ENCODE measurements at regions not wholly inside any gene's neighbourhood (a gene's known extent, or its start where the extent isn't known, plus 50 kb on each side); places are given as distances from the start of the nearest gene placed in this dataset.

GRCh38 chr5:67512758-67513157 is 316.2 kb upstream of the CD180 start:
- no peaks in the 10 kb centered on the region for H3K4me1 ChIP-seq (ENCODE audit: control insufficient read depth, insufficient read depth, low read length)
- 19% methylated on average over 1 of the region's 1 CpG for WGBS (ENCODE audit: insufficient coverage, insufficient replicate concordance, low lambda C conversion rate, missing lambda C conversion rate)
- H3K4me3 ChIP-seq = no peak overlapping the region
- no peak overlapping the region for H2AFZ ChIP-seq (ENCODE audit: control insufficient read depth, low read depth, low read length)
- no peak overlapping the region for H3K4me2 ChIP-seq (ENCODE audit: control insufficient read depth, insufficient read depth)
- H3K27ac ChIP-seq (ENCODE audit: control insufficient read depth, insufficient read depth) = no peak overlapping the region
- POLR2A ChIA-PET = no interaction called here
- H3K9me3 ChIP-seq (replicated peaks; ENCODE audit: control insufficient read depth, insufficient read depth, low read length) = no peaks in the 10 kb centered on the region
- H3K9ac ChIP-seq (ENCODE audit: control insufficient read depth, insufficient read depth, low read length) = no peak overlapping the region
- CTCF ChIA-PET = no interaction called here
- H3K79me2 ChIP-seq (ENCODE audit: control insufficient read depth, insufficient read depth, low read length) = no peaks in the 10 kb centered on the region
- intact Hi-C loops (cut with micrococcal nuclease; ENCODE audit: unreplicated experiment) (no loop called here), in situ Hi-C loops (cut with MboI) (no loop called here)
- H4K20me1 ChIP-seq (ENCODE audit: control insufficient read depth, insufficient read depth) = no peaks in the 10 kb centered on the region
- DNase-seq (ENCODE audit: low read depth, low spot score) (no peak), FAIRE-seq (no peak), ATAC-seq (no peak)
- H3K27me3 ChIP-seq (replicated peaks in 1 of 2; ENCODE audit: control insufficient read depth in 2 of 2, insufficient read depth in 2 of 2, low read length in 1 of 2) = no peaks in the 10 kb centered on the region
- SMC1A ChIA-PET (ENCODE audit: uncharacterized antibody, unreplicated experiment) = no interaction called here
- RAD21 ChIA-PET (ENCODE audit: unreplicated experiment) = no interaction called here
- H3K36me3 ChIP-seq (ENCODE audit: control insufficient read depth in 2 of 2, insufficient read depth in 2 of 2, low read length in 1 of 2) = no peaks in the 10 kb centered on the region
- no TSS peak for BruUV-seq (replicated peaks)
- TF ChIP-seq ZNF622 (IDR thresholded peaks at IDR 0.05) (no peak), PKNOX1 (IDR thresholded peaks at IDR 0.05) (no peak), RUNX3 (IDR thresholded peaks at IDR 0.05; ENCODE audit: low read length) (no peak), RB1 (IDR thresholded peaks at IDR 0.05; ENCODE audit: borderline replicate concordance) (no peak), REST (IDR thresholded peaks at IDR 0.05; ENCODE audit: low read depth, low read length) (no peak), NFYB (IDR thresholded peaks at IDR 0.05; ENCODE audit: insufficient read depth, low read depth, low read length) (no peak), CEBPZ (IDR thresholded peaks at IDR 0.05; ENCODE audit: low read depth, low read length) (no peak), IKZF1 (conservative IDR thresholded peaks at IDR 0.05) (no peak), NBN (IDR thresholded peaks at IDR 0.05) (no peak), ZNF217 (IDR thresholded peaks at IDR 0.05) (no peak), IRF3 (IDR thresholded peaks at IDR 0.05) (no peak), ZNF207 (IDR thresholded peaks at IDR 0.05; ENCODE audit: borderline replicate concordance) (no peak), HDAC6 (IDR thresholded peaks at IDR 0.05; ENCODE audit: unreplicated experiment) (no peak), USF1 (IDR thresholded peaks at IDR 0.05; ENCODE audit: borderline replicate concordance, extremely low read length, insufficient read depth, low read depth, low read length) (no peak), EED (IDR thresholded peaks at IDR 0.05; ENCODE audit: low read depth) (no peak)
